Mesendoderm (in vitro differentiated cells): ENCODE measurements at regions not wholly inside any gene's neighbourhood (a gene's known extent, or its start where the extent isn't known, plus 50 kb on each side); places are given as distances from the start of the nearest gene placed in this dataset.

Source experiments
- DNase-seq: peaks from one replicate; pipeline ENCODE4 v3.0.0; 2013
- H2AK5ac ChIP-seq: 2 replicates; pipeline ENCODE4 v1.6.1; 2013; ENCODE audit warnings: low read length, inconsistent platforms
- H2BK120ac ChIP-seq: 2 replicates; pipeline ENCODE4 v1.6.1; 2013; ENCODE audit warnings: low read depth, mild to moderate bottlenecking, low read length, moderate library complexity, mixed read lengths
- H2BK15ac ChIP-seq: replicated peaks from 2 replicates; pipeline ENCODE4 v1.6.1; 2013; ENCODE audit warnings: low read depth, mild to moderate bottlenecking, moderate library complexity
- H2BK5ac ChIP-seq: 2 replicates; pipeline ENCODE4 v1.6.1; 2013; ENCODE audit warnings: low read length, inconsistent platforms
- H3K18ac ChIP-seq: 2 replicates; pipeline ENCODE4 v1.6.1; 2013; ENCODE audit warnings: mild to moderate bottlenecking, low read length, mixed read lengths
- H3K23ac ChIP-seq: one replicate; pipeline ENCODE4 v1.6.1; 2013; ENCODE audit warnings: low read length
- H3K27ac ChIP-seq: 2 replicates; pipeline ENCODE4 v1.5.1; 2013; ENCODE audit warnings: low read depth, mild to moderate bottlenecking, inconsistent platforms, low read length, moderate library complexity
- H3K27me3 ChIP-seq: 2 replicates; pipeline ENCODE4 v1.6.1; 2013; ENCODE audit warnings: low read length, control low read depth, mild to moderate bottlenecking, inconsistent platforms; ENCODE audit not compliant: insufficient read depth, poor library complexity
- H3K36me3 ChIP-seq: 2 replicates; pipeline ENCODE4 v1.6.1; 2013; ENCODE audit warnings: low read length, inconsistent platforms; ENCODE audit not compliant: control insufficient read depth, insufficient read depth
- H3K4ac ChIP-seq: one replicate; pipeline ENCODE4 v1.6.1; 2013; ENCODE audit warnings: low read depth, mild to moderate bottlenecking, low read length, moderate library complexity
- H3K4me1 ChIP-seq: 2 replicates; pipeline ENCODE4 v1.6.1; 2013; ENCODE audit warnings: low read depth, low read length, inconsistent platforms; ENCODE audit not compliant: control insufficient read depth
- H3K4me2 ChIP-seq: 2 replicates; pipeline ENCODE4 v1.6.1; 2013; ENCODE audit warnings: low read length
- H3K4me3 ChIP-seq: 2 replicates; pipeline ENCODE4 v1.5.1; 2013; ENCODE audit warnings: mild to moderate bottlenecking, low read length
- H3K56ac ChIP-seq: one replicate; pipeline ENCODE4 v1.6.1; 2013; ENCODE audit warnings: low read length
- H3K79me1 ChIP-seq: 2 replicates; pipeline ENCODE4 v1.6.1; 2013; ENCODE audit warnings: low read length, inconsistent platforms
- H3K79me2 ChIP-seq: 2 replicates; pipeline ENCODE4 v1.6.1; 2013; ENCODE audit warnings: mild to moderate bottlenecking, low read length; ENCODE audit not compliant: control insufficient read depth, insufficient read depth
- H3K9ac ChIP-seq: 2 replicates; pipeline ENCODE4 v1.6.1; 2013; ENCODE audit warnings: low read length, inconsistent platforms
- H4K5ac ChIP-seq: one replicate; pipeline ENCODE4 v1.6.1; 2013; ENCODE audit warnings: low read length
- H4K8ac ChIP-seq: one replicate; pipeline ENCODE4 v1.6.1; 2013; ENCODE audit warnings: low read depth, mild to moderate bottlenecking, control low read depth, low read length, moderate library complexity
- WGBS: extraction: QIAGEN DNeasy Blood & Tissue Kit; methylation state at CpG from one replicate; pipeline ENCODE4 v1.1.7; 2013; ENCODE audit warnings: low lambda C conversion rate, missing lambda C conversion rate; ENCODE audit not compliant: insufficient coverage; ENCODE audit errors: extremely low coverage; 5-methylcytosine and 5-hydroxymethylcytosine counted together

DNA sequence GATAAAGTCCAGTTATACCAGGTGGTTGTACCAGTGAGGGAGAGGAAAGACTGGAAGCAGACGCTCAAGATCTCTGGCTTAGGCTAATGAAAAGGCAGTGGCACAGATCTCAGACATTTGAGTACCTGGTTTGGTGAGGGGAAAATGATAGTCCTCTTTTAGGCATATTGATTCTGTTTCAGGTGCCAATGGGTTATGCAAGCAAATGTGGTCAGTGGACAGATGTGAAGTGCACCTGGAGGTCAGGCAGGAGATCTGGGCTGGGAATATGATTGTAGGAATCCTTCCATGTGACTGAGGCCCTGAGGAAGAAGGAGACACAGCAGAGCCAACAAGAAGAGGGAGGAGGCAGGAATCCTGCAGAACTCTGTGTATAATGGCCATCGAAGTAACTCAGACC lies 63.7 kb upstream of the SMARCA2 start:
- no peaks in the 10 kb centered on the region for H3K36me3 ChIP-seq
- H2BK120ac ChIP-seq: no peak overlapping the region
- H3K4ac ChIP-seq: no peak overlapping the region
- no peak overlapping the region for H3K4me3 ChIP-seq
- H3K79me1 ChIP-seq: no peaks in the 10 kb centered on the region
- no peaks in the 10 kb centered on the region for H3K27me3 ChIP-seq
- H3K27ac ChIP-seq: no peak overlapping the region
- H2BK15ac ChIP-seq: no peak overlapping the region
- no peak overlapping the region for H3K23ac ChIP-seq
- no peak overlapping the region for H2BK5ac ChIP-seq
- no peak overlapping the region for H3K4me2 ChIP-seq
- no peak overlapping the region for H4K5ac ChIP-seq
- no peak overlapping the region for H4K8ac ChIP-seq
- no peak overlapping the region for H3K56ac ChIP-seq
- H3K4me1 ChIP-seq: no peaks in the 10 kb centered on the region
- no peak for DNase-seq
- no peaks in the 10 kb centered on the region for H3K79me2 ChIP-seq
- WGBS: no CpG with 5 or more reads among the region's 2 CpGs
- no peak overlapping the region for H3K18ac ChIP-seq
- H3K9ac ChIP-seq: no peak overlapping the region
- no peak overlapping the region for H2AK5ac ChIP-seq

DNA sequence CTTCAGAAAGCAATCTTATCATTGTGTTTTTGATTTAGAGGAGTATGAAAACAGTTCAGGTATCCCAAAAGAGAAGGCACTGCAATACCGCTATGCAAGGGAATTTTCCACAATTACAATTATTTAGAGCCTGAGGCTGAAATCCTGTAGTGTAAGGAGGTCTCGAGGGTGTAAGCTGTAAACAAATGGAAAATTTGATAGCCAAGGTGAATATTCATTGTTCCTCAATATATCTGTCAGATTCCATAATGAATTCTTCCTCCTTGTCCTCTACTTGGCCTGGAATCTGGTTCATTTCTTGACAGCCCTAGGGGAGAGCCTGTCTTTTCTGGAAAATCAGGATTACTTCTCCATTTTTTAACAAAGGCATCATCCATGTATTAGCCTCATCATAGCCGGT lies 63.1 kb upstream of the SMARCA2 start:
- no peak overlapping the region for H3K4me3 ChIP-seq
- H4K8ac ChIP-seq: no peak overlapping the region
- no peak overlapping the region for H2BK120ac ChIP-seq
- no peak overlapping the region for H3K4me2 ChIP-seq
- no peak overlapping the region for H2BK5ac ChIP-seq
- H3K56ac ChIP-seq: no peak overlapping the region
- H4K5ac ChIP-seq: no peak overlapping the region
- H3K9ac ChIP-seq: no peak overlapping the region
- no peak overlapping the region for H3K4ac ChIP-seq
- DNase-seq: no peak
- no peaks in the 10 kb centered on the region for H3K79me1 ChIP-seq
- H3K36me3 ChIP-seq: no peaks in the 10 kb centered on the region
- no peak overlapping the region for H2BK15ac ChIP-seq
- no CpG with 5 or more reads among the region's 3 CpGs for WGBS
- no peak overlapping the region for H3K27ac ChIP-seq
- H3K23ac ChIP-seq: no peak overlapping the region
- no peak overlapping the region for H2AK5ac ChIP-seq
- no peaks in the 10 kb centered on the region for H3K79me2 ChIP-seq
- H3K27me3 ChIP-seq: no peaks in the 10 kb centered on the region
- H3K18ac ChIP-seq: no peak overlapping the region
- H3K4me1 ChIP-seq: no peaks in the 10 kb centered on the region

DNA sequence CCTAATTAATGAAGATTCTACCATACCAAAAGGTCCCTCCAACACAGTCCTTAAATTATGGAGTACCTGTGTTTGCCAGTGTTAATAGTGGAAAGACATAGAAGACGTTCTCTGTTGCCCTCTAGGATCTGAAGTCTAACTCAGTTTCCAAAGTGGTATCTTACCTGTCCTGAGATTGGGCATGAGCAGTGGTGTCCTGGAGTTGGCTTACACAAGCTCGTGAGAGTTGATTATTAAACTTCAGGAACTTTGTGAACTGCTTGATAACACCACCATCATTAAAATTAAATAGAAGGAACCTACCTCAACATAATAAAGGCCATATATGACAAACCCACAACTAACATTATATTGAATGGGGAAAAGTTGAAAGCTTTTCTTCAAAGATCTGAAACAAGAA lies 60.9 kb upstream of the SMARCA2 start:
- Histone ChIP-seq H3K23ac (no peak overlapping the region), H3K36me3 (no peaks in the 10 kb centered on the region), H3K4me1 (no peaks in the 10 kb centered on the region), H2BK120ac (no peak overlapping the region), H3K4me2 (no peak overlapping the region), H3K18ac (no peak overlapping the region), H4K5ac (no peak overlapping the region), H2BK15ac (no peak overlapping the region), H3K27ac (no peak overlapping the region), H2AK5ac (no peak overlapping the region), H3K4ac (no peak overlapping the region), H2BK5ac (no peak overlapping the region), H3K4me3 (no peak overlapping the region), H3K9ac (no peak overlapping the region), H3K79me2 (no peaks in the 10 kb centered on the region), H4K8ac (no peak overlapping the region), H3K79me1 (no peaks in the 10 kb centered on the region), H3K27me3 (no peaks in the 10 kb centered on the region), H3K56ac (no peak overlapping the region)
- DNase-seq: no peak
- no CpG with 5 or more reads among the region's 2 CpGs for WGBS

DNA sequence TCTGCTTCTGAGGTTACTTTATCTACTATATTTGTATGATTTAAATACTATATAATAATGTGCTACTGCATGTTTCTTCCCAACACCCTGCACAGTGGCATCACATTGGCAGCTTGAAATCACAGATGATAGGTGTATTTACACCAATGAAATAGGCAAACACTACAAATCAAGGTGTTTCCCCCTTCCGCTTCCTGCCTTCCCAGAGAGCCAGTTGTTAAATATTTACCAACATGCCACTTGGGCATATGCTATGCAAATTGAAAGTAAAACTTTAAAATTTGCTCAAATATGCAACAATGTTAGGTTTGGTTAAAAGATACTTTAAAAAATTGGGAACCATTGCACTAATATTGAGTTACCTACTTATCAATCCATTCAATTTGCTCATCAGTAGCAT lies 58.2 kb upstream of the SMARCA2 start:
- H3K23ac ChIP-seq: no peak overlapping the region
- H4K8ac ChIP-seq: no peak overlapping the region
- H4K5ac ChIP-seq: no peak overlapping the region
- DNase-seq: no peak
- no peaks in the 10 kb centered on the region for H3K27me3 ChIP-seq
- H3K27ac ChIP-seq: no peak overlapping the region
- H2BK5ac ChIP-seq: no peak overlapping the region
- H3K36me3 ChIP-seq: no peaks in the 10 kb centered on the region
- WGBS: no CpG with 5 or more reads among the region's 1 CpG
- H2AK5ac ChIP-seq: no peak overlapping the region
- no peak overlapping the region for H2BK15ac ChIP-seq
- no peak overlapping the region for H2BK120ac ChIP-seq
- H3K9ac ChIP-seq: no peak overlapping the region
- H3K18ac ChIP-seq: no peak overlapping the region
- no peak overlapping the region for H3K56ac ChIP-seq
- no peaks in the 10 kb centered on the region for H3K79me1 ChIP-seq
- no peak overlapping the region for H3K4ac ChIP-seq
- H3K4me3 ChIP-seq: no peak overlapping the region
- H3K79me2 ChIP-seq: no peaks in the 10 kb centered on the region
- H3K4me1 ChIP-seq: no peaks in the 10 kb centered on the region
- no peak overlapping the region for H3K4me2 ChIP-seq

DNA sequence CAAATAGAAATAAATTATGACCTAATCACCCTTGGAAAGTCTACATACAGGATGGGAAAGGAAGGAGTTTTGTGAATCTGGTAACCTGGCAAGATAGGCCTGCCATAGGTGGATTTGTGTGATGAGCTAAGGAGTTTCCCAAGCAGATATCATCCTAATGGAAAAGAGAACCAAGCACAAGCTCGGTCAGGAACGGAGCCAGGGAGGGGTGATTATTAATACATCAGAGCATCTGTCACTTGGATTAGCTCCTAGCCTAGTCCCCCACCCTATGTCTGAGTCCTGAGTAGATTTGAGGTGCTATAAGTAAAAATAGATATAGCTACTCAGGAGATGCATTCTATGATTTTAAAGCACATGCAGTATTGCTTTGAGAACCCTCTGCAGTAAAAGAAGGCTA lies 57.3 kb upstream of the SMARCA2 start:
- H3K27me3 ChIP-seq: no peaks in the 10 kb centered on the region
- no peak overlapping the region for H3K4ac ChIP-seq
- no peak overlapping the region for H4K5ac ChIP-seq
- H3K18ac ChIP-seq: no peak overlapping the region
- no peaks in the 10 kb centered on the region for H3K79me2 ChIP-seq
- no peaks in the 10 kb centered on the region for H3K79me1 ChIP-seq
- H3K9ac ChIP-seq: no peak overlapping the region
- DNase-seq: no peak
- H2BK15ac ChIP-seq: no peak overlapping the region
- no peak overlapping the region for H2BK5ac ChIP-seq
- WGBS: no CpG with 5 or more reads among the region's 2 CpGs
- no peak overlapping the region for H3K4me2 ChIP-seq
- no peaks in the 10 kb centered on the region for H3K4me1 ChIP-seq
- H3K36me3 ChIP-seq: no peaks in the 10 kb centered on the region
- no peak overlapping the region for H2AK5ac ChIP-seq
- no peak overlapping the region for H3K23ac ChIP-seq
- H3K27ac ChIP-seq: no peak overlapping the region
- H4K8ac ChIP-seq: no peak overlapping the region
- H3K4me3 ChIP-seq: no peak overlapping the region
- H3K56ac ChIP-seq: no peak overlapping the region
- no peak overlapping the region for H2BK120ac ChIP-seq

DNA sequence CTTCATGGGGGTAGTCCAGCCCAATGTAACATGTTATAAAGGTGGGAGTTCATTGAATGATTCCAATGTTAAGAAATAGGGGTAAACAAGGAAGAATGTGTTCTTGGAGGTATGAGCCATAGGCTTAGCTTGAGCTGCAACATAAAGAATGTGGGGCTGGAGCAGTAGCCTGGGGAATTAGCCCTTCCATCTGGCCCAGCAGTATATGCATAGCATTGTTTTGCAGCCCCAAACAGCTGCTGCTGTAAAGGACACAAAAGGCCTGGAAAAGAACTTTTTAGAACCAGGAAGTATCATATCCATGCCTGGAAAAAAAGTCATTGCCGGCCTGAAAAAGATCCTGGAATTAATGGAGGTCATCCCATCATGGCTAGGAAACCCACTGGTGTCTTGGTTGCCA lies 55.8 kb upstream of the SMARCA2 start:
- Histone ChIP-seq H3K9ac (no peak overlapping the region), H3K4me2 (no peak overlapping the region), H4K5ac (no peak overlapping the region), H3K27me3 (no peaks in the 10 kb centered on the region), H2BK15ac (no peak overlapping the region), H3K23ac (no peak overlapping the region), H3K79me2 (no peaks in the 10 kb centered on the region), H2BK5ac (no peak overlapping the region), H3K4me1 (no peaks in the 10 kb centered on the region), H3K36me3 (no peaks in the 10 kb centered on the region), H4K8ac (no peak overlapping the region), H3K4ac (no peak overlapping the region), H2AK5ac (no peak overlapping the region), H3K27ac (no peak overlapping the region), H3K79me1 (no peaks in the 10 kb centered on the region), H3K4me3 (no peak overlapping the region), H2BK120ac (no peak overlapping the region), H3K56ac (no peak overlapping the region), H3K18ac (no peak overlapping the region)
- no CpG with 5 or more reads among the region's 1 CpG for WGBS
- DNase-seq: no peak
